Gastrocnemius medialis (tissue), 4 donors: ENCODE measurements at regions not wholly inside any gene's neighbourhood (a gene's known extent, or its start where the extent isn't known, plus 50 kb on each side); places are given as distances from the start of the nearest gene placed in this dataset.

ENCODE experiments used
- CTCF ChIP-seq, 5 experiments: fragments of 450-650 bp in 3 of 5; fragments of 200-600 bp in 2 of 5; sonication (generic) in 2 of 5; IDR thresholded peaks in 4 of 5; conservative IDR thresholded peaks in 1 of 5; 1 replicate in 4 of 5; 2 replicates in 1 of 5; pipeline ENCODE4 v1.5.1; 2016 to 2019; ENCODE audit warnings: antibody characterized with exemption in 5 of 5, mild to moderate bottlenecking in 3 of 5, moderate library complexity in 3 of 5
- POLR2A ChIP-seq, 2 donors: fragments of 450-650 bp; IDR thresholded peaks; one replicate each; pipeline ENCODE4 v1.6.1; 2017; ENCODE audit warnings: antibody characterized with exemption in 2 of 2, mild to moderate bottlenecking in 2 of 2, moderate library complexity in 2 of 2

- TF ChIP-seq CTCF (IDR thresholded peaks at IDR 0.05 in 4 of 5, conservative IDR thresholded peaks at IDR 0.05 in 1 of 5) (no peak), POLR2A (IDR thresholded peaks at IDR 0.05) (no peak)
Measured at GRCh38 chrX:78543281-78543680, 115.8 kb downstream of the RTL3 start.
